LNCAP (cell line): ENCODE measurements at regions not wholly inside any gene's neighbourhood (a gene's known extent, or its start where the extent isn't known, plus 50 kb on each side); places are given as distances from the start of the nearest gene placed in this dataset.

Experiments
- TF ChIP-seq, protein P1 (sequence below): fragments of 450-650 bp; IDR thresholded peaks from 2 replicates; pipeline ENCODE4 v1.5.1; 2017; ENCODE audit warnings: mild to moderate bottlenecking

DNA sequence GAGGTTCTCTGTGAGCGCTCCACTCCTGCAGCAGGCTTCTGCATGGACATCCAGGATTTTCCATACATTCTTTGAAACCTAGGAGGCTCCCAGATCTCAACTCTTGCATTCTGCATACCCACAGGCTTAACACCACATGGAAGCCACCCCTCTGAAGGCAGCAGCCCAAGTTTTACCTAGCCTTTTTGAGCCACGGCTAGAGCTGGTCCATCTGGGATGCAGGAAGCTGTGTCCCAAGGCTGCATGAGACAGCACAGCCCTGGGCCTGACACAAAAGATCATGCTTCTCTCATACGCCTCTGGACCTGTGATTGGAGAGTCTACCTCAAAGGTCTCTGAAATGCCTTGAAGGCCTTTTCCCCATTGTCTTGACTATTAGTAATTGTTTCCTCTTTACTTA, 53.6 kb upstream of the RPRM start:
- TF ChIP-seq, protein P1, sequence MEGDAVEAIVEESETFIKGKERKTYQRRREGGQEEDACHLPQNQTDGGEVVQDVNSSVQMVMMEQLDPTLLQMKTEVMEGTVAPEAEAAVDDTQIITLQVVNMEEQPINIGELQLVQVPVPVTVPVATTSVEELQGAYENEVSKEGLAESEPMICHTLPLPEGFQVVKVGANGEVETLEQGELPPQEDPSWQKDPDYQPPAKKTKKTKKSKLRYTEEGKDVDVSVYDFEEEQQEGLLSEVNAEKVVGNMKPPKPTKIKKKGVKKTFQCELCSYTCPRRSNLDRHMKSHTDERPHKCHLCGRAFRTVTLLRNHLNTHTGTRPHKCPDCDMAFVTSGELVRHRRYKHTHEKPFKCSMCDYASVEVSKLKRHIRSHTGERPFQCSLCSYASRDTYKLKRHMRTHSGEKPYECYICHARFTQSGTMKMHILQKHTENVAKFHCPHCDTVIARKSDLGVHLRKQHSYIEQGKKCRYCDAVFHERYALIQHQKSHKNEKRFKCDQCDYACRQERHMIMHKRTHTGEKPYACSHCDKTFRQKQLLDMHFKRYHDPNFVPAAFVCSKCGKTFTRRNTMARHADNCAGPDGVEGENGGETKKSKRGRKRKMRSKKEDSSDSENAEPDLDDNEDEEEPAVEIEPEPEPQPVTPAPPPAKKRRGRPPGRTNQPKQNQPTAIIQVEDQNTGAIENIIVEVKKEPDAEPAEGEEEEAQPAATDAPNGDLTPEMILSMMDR, result no peak

DNA sequence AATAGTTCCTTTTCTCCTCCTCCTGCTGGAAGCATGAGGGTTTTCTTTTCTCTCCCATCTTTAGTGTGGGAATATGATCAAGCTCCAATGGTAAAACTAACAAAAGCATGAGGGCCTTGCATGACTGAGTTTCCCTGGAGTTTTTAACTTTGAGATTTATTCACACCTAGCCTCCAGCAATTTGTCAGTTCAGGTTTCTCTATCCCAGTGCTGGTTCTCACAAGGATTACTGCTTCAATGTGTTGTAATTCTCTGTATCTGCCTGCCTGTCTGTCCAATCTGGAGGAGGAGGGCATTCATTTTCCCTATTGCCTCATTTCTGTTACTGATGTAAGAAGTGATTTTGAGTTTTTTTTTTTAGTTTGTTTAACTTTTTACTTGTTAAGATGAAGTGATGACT, 57.6 kb upstream of the RPRM start:
- TF ChIP-seq, protein P1, result no peak

DNA sequence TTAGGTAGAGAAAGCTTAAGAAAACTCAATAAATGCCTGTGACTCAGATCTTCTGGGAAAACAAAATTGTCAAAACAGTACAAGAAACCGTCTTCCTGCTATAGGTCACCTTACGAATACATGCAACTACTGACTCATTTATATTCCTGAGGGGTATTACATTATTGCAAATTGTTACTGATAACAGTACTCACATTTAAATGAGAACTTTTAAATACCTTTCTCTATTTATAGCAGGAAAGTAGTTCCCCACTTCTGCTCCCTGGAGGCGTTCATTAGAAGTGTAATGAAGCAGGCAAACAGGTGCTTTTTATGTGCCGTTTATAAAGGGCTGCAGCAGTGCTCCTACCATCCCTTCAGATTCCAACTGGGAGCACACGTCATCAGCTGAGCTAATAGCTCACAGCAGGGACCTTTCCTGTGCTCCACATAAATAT, 65.1 kb upstream of the RPRM start:
- TF ChIP-seq, protein P1, result no peak

DNA sequence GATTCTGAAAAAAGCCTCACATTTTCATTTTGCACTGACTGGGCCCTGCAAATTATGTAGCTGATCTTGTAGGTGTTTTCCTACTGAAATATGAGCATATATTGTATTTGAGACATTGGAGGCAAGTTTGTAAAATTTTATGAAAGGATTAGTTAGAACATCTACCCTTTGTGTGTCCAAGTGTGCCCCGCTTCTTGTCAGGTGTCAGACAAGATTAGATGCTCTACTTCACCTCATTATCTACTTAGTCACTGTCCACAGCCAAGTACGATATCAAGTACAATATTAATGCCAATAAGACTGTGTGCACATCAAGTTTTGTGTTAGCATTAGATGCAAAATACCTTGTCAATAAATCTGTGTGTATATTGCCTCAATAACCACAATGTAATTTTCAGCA, 67.8 kb upstream of the RPRM start:
- TF ChIP-seq, protein P1, result no peak

DNA sequence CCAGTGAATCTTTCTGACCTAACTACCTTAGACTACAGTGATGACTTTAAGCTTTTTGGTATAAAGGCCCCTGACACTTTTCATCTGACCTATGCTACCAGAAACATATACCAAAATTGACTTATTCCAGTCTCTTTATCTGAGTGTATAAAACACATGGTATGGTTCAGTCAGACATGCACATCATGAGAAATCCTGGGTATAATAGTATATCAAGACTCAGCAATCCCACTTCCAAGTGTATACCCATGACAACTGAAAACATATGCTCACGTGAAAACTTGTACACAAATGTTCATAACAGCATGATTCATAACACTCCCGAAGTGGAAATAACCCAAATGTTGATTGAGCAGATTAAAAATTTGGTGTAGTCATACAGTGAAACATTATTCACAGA, 70.0 kb upstream of the RPRM start:
- TF ChIP-seq, protein P1, result no peak

DNA sequence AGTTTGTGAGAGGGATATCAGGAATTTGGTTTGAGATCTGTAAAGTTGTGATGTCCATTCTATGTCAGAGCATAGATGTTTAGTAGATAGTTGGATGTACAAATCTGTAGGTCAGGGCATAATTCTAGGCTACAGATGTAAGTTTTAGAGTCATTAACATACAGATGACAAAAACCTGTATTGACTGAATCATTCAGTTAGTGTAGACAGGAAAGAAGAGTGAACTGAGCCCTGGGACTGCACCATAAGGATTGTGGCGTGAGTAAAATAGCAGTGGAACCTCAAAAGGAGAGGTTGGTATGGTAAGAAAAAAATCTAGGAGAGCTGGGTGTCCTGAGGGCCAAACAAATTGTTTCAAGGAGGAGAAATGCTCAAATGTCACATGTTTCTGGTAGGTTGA, 73.1 kb upstream of the RPRM start:
- TF ChIP-seq, protein P1, result no peak

DNA sequence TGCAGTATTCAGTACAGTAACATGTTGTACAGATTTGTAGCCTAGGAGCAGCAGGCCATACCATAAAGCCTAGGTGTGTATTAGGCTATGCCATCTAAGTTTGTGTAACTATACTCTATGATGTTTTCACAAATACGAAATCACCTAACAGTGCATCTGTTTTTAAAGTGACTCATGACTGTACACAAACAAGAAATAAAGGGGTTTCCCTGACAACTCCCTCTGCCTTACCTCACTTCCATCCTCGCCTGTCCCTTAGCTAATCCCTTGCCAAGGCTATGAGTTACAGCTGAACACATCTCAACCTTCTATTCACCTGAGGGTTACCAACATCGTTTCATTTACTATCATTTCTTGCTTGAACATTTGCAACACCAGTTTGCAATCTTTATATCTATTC, 78.6 kb upstream of the RPRM start:
- TF ChIP-seq, protein P1, result no peak

DNA sequence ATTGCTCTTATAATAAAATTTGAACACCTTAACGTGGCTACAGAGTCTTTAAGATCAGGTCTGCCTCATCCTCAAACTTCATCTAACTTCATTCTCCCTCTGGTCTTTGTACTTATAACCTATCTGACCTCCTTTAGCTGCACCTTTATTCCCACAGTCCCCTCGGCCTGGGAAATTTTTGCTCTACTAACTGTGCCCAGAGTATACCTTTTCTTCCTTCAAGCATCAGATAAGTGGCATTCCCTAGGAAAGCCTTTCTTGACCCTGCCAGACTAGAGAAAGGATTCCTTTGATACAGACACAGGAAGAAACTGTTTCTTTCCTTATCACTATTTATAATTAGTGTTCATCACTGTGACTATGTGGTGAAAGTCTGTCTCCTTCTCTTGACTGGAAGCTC, 79.2 kb upstream of the RPRM start:
- TF ChIP-seq, protein P1, result no peak
